HUES64 (cell line): ENCODE measurements at regions not wholly inside any gene's neighbourhood (a gene's known extent, or its start where the extent isn't known, plus 50 kb on each side); places are given as distances from the start of the nearest gene placed in this dataset.

Experiments used
- H3K27ac ChIP-seq: 2 replicates; pipeline ENCODE4 v1.7.0; 2013; ENCODE audit warnings: low read depth, low read length, inconsistent platforms
- H3K27me3 ChIP-seq: 2 replicates; pipeline ENCODE4 v1.6.1; 2013; ENCODE audit warnings: mild to moderate bottlenecking, low read length; ENCODE audit not compliant: insufficient read depth
- H3K36me3 ChIP-seq: 2 replicates; pipeline ENCODE4 v1.6.1; 2013; ENCODE audit warnings: mild to moderate bottlenecking, low read length; ENCODE audit not compliant: insufficient read depth
- H3K4me1 ChIP-seq: 2 replicates; pipeline ENCODE4 v1.6.1; 2013; ENCODE audit warnings: mild to moderate bottlenecking, low read length, moderate library complexity; ENCODE audit not compliant: insufficient read depth
- H3K4me3 ChIP-seq: 2 replicates; pipeline ENCODE4 v1.5.1; 2013; ENCODE audit warnings: mild to moderate bottlenecking, low read length, moderate library complexity
- H3K9ac ChIP-seq: 2 replicates; pipeline ENCODE4 v1.6.1; 2013; ENCODE audit warnings: mild to moderate bottlenecking, low read depth, low read length
- H3K9me3 ChIP-seq: 2 replicates; pipeline ENCODE4 v1.6.1; 2013; ENCODE audit warnings: low read depth, low read length; ENCODE audit not compliant: insufficient read depth
- WGBS: fragments of 150-250, 120-280 bp; methylation state at CpG from one replicate; pipeline ENCODE4 v1.1.7; 2013; ENCODE audit warnings: missing lambda C conversion rate; 5-methylcytosine and 5-hydroxymethylcytosine counted together

DNA sequence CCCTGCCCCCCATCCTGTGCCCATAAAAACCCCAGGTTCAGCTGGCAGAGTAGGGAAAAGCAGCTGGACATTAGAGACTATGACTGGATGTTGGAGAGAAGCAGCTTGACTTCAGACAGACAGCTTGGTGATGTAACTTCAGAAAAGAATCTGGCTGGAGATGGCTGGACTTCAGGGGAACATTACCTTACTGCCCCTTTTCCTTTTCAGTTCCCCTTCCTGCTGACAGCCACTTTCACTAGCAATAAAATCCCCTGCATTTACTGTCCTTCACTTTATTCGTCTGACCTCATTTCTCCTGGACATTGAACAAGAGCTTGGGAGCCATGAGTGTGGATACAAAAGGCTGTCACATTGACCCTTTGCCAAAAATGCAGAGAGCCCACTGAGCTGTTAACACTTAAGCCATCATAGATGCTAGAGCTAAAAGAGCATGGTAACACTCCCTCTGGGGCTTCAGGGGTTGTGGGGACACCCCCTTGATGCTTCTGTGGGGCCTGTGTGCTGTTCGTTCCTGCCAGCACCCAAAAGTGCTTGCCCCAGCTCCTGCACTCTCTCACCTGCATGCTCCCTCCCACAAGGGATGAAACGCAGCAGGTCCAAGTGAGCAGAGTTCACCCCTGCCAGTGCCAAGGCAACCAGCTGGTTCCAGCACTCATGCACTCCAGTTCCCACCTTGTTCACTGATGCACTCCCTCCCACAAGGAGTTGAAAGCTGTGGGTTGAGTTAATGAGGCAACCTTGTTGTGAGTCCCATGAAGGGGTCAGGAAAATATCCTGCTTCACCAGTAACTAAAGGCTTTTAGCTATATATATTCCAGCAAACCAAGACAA lies 263.8 kb upstream of the NDST3 start:
- no peaks in the 10 kb centered on the region for H3K27me3 ChIP-seq
- H3K4me1 ChIP-seq = no peaks in the 10 kb centered on the region
- no peaks in the 10 kb centered on the region for H3K36me3 ChIP-seq
- no peak overlapping the region for H3K9ac ChIP-seq
- no peak overlapping the region for H3K4me3 ChIP-seq
- H3K27ac ChIP-seq = no peak overlapping the region
- H3K9me3 ChIP-seq = no peaks in the 10 kb centered on the region
- WGBS = 95% methylated on average over 3 of the region's 3 CpGs

GRCh38 chr4:117771647-117772337 lies 262.5 kb upstream of the NDST3 start:
- no peak overlapping the region for H3K4me3 ChIP-seq
- H3K4me1 ChIP-seq = no peaks in the 10 kb centered on the region
- WGBS = 63% methylated on average over 5 of the region's 6 CpGs
- no peak overlapping the region for H3K27ac ChIP-seq
- no peaks in the 10 kb centered on the region for H3K9me3 ChIP-seq
- no peak overlapping the region for H3K9ac ChIP-seq
- H3K27me3 ChIP-seq = no peaks in the 10 kb centered on the region
- H3K36me3 ChIP-seq = no peaks in the 10 kb centered on the region

DNA sequence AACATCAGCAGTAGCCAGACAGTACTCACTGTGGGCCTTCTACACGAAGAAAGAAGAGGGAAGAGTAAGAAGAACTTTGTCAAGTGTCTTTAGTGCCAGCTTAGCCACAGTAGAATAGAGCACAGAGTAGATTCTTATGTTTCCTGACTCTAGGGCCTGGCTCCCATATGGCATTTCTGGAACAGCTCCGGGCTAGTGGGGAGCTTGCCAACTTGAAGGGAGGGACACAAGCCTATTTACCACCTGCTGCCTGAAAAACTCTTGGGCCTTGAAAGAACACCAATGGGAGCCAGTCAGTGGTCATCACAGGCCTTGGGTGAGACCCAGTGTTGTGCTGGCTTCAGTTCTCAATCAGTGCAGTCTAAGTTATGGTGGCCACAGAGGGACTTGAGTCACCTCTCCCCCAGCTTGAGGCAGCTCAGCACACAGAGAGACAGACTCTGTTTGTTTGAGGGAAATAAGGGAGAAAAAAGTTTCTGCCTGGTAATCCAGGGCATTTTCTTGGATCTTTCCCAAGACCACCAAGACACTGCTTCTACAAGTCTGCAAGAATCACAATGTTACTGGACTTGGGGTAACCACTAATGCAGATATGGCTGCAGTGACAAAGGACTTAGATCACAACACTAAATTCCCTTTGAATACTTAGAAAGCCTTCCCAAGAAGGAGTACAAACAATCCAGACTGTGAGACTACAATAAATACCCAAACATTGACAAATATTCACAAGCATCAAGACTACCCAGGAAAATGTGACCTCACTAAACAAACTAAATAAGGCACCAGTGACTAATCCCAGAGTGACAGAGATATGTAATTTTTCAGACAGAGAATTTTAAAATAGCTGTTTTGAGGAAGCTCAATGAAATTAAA lies 261.0 kb upstream of the NDST3 start:
- H3K27me3 ChIP-seq = no peaks in the 10 kb centered on the region
- H3K27ac ChIP-seq = no peak overlapping the region
- 96% methylated on average over 2 of the region's 2 CpGs for WGBS
- no peaks in the 10 kb centered on the region for H3K4me1 ChIP-seq
- H3K9ac ChIP-seq = no peak overlapping the region
- H3K4me3 ChIP-seq = no peak overlapping the region
- no peaks in the 10 kb centered on the region for H3K36me3 ChIP-seq
- H3K9me3 ChIP-seq = no peaks in the 10 kb centered on the region

DNA sequence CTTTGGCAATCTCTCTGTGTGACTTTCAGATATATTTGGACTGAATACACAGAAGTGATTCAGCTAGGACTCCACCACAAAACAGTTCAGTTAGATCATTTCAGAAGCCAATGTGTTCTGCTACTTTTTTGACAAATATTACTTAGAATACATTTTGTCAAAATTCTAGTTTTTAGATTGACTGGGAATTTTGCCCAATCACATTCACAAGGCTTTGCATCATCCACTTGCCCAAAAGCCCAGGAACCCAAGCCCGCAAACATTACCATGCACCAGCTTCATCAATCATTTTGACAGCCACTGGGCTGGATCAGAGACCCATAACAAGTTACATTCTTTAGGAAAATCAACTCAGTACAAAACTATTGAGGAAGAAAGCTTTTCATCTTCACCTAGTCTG lies 256.6 kb upstream of the NDST3 start:
- no peak overlapping the region for H3K9ac ChIP-seq
- no peak overlapping the region for H3K4me3 ChIP-seq
- no peaks in the 10 kb centered on the region for H3K4me1 ChIP-seq
- no peaks in the 10 kb centered on the region for H3K36me3 ChIP-seq
- WGBS = 86% methylated on average over 1 of the region's 1 CpG
- H3K9me3 ChIP-seq = no peaks in the 10 kb centered on the region
- H3K27me3 ChIP-seq = no peaks in the 10 kb centered on the region
- H3K27ac ChIP-seq = no peak overlapping the region

DNA sequence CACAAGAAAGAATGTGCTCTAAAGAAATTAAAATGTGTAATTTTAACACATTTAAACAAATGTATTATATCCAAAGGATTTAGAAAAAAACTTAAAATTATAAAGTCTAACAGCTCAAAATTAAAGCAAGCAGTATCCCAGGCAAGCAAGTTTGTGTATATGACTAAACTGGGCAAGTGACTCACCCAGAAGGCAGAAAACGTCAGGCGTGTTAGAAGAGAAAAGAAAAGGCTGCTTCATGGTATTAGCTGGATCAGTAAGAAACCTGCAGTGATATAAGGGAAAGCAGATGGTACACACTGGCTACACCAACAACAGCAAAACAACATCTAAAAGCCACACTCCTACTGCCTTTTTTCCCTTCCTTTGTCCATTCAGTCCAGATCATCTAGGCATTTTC lies 250.6 kb upstream of the NDST3 start:
- H3K9me3 ChIP-seq = no peaks in the 10 kb centered on the region
- WGBS = 77% methylated on average over 2 of the region's 2 CpGs
- H3K9ac ChIP-seq = no peak overlapping the region
- H3K27me3 ChIP-seq = no peaks in the 10 kb centered on the region
- no peaks in the 10 kb centered on the region for H3K4me1 ChIP-seq
- no peak overlapping the region for H3K27ac ChIP-seq
- no peak overlapping the region for H3K4me3 ChIP-seq
- H3K36me3 ChIP-seq = no peaks in the 10 kb centered on the region

DNA sequence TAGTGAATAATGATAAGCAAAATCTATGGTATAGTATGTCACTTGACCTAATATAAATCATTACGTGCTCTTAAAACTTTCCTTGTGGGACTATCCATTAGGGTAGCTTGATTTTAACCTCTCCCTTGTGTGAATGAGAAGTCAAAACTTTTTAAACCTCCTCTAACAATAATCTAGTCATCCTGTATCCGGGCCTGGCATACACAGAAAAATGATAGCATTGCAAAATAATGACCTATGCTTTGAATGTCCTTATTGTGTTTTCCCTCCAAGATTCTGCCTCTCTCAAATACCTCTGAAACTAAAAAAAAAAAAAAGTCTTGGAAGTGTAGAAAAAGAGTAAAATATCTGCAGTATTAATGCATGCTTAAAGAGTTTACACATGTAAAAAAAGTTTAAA lies 250.0 kb upstream of the NDST3 start:
- Histone ChIP-seq H3K9ac (no peak overlapping the region), H3K4me1 (no peaks in the 10 kb centered on the region), H3K27me3 (no peaks in the 10 kb centered on the region), H3K36me3 (no peaks in the 10 kb centered on the region), H3K4me3 (no peak overlapping the region), H3K9me3 (no peaks in the 10 kb centered on the region), H3K27ac (no peak overlapping the region)
- WGBS = 92% methylated on average over 2 of the region's 2 CpGs

GRCh38 chr4:117786566-117786965 lies 247.7 kb upstream of the NDST3 start:
- WGBS = 100% methylated on average over 1 of the region's 2 CpGs
- Histone ChIP-seq H3K9me3 (no peaks in the 10 kb centered on the region), H3K4me3 (no peak overlapping the region), H3K27ac (no peak overlapping the region), H3K4me1 (peaks cover 11% of the 10 kb centered on the region; the same call in 1 of the 2 replicates), H3K36me3 (no peaks in the 10 kb centered on the region), H3K27me3 (no peaks in the 10 kb centered on the region), H3K9ac (no peak overlapping the region)

DNA sequence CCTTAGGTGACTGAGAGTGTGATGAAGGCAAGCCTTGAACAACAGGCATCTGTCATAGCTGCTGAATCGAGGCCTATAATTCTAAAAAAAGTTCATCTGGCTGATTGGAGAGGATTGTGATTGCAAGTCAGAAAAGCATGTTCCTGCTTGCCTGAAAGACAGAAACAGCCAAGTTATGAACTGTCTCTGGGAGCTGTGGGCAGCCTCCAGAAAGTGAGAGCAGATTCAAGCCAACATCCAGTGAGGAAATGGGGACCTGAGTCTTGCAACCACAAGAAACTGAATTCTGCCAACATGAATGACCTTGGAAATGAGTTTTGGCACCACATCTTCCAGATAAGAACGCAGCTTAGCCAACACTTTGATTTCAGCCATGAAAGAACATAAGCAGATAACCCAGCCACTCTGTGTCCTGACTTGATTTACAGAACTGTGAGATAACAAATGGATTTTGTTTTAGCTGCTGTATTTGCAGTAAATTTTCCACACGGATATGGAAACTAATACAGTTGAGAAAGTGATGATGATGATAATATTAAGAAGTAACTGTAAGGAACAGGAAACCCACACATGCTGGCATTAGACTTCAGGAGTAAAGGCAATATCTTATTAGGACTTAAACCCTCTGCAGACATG lies 240.3 kb upstream of the NDST3 start:
- no peak overlapping the region for H3K9ac ChIP-seq
- H3K4me3 ChIP-seq = no peak overlapping the region
- H3K9me3 ChIP-seq = no peaks in the 10 kb centered on the region
- H3K4me1 ChIP-seq = peaks cover 11% of the 10 kb centered on the region; the same call in 1 of the 2 replicates
- no peaks in the 10 kb centered on the region for H3K36me3 ChIP-seq
- H3K27me3 ChIP-seq = no peaks in the 10 kb centered on the region
- no peak overlapping the region for H3K27ac ChIP-seq
- 89% methylated on average over 3 of the region's 3 CpGs for WGBS

DNA sequence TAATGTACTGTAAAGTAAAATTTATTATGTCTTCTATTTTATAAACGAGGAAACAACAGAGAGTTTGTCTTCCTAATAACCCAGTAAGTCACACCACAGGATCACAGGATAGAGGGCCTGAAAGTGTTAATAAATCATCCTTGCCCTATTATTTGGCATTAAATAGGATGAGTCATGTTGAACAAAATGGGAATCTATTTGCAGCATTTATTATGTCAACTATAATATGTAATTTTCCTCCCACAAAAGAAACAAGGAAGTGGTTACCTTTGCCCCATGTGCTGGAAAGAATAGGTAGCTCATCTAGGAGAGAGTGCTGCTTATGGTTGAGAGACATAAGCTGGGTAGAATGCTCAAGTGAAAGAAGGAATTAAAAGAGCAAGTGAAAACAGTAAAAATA lies 237.6 kb upstream of the NDST3 start:
- WGBS = 100% methylated on average over 1 of the region's 1 CpG
- H3K4me3 ChIP-seq = no peak overlapping the region
- H3K9me3 ChIP-seq = no peaks in the 10 kb centered on the region
- H3K27ac ChIP-seq = no peak overlapping the region
- H3K9ac ChIP-seq = no peak overlapping the region
- H3K4me1 ChIP-seq = peaks cover 10% of the 10 kb centered on the region
- H3K36me3 ChIP-seq = no peaks in the 10 kb centered on the region
- no peaks in the 10 kb centered on the region for H3K27me3 ChIP-seq

DNA sequence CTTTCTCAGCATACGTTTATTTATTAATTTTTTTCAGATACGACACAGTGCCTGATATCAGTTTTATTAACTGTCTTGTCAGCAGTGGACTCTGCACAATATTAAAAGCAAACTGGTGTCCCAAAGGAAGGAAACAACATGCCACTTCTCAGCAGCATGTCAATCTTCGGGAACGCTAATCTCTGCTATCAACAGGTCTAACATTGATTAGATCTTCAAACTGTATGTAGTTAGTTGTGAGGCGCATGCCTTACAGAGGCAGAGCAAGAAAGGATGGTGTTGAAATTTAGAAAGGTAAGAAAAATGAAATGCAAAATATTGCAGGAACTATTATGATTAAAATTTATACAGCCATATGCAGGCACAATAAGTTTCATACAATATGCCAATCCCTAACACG lies 233.7 kb upstream of the NDST3 start:
- WGBS = 77% methylated on average over 5 of the region's 6 CpGs
- peaks cover 11% of the 10 kb centered on the region for H3K4me1 ChIP-seq
- H3K4me3 ChIP-seq = no peak overlapping the region
- no peaks in the 10 kb centered on the region for H3K36me3 ChIP-seq
- H3K9me3 ChIP-seq = no peaks in the 10 kb centered on the region
- H3K27ac ChIP-seq = no peak overlapping the region
- H3K9ac ChIP-seq = no peak overlapping the region
- H3K27me3 ChIP-seq = no peaks in the 10 kb centered on the region
